Glutamatergic neuron (in vitro differentiated cells): ENCODE measurements at regions not wholly inside any gene's neighbourhood (a gene's known extent, or its start where the extent isn't known, plus 50 kb on each side); places are given as distances from the start of the nearest gene placed in this dataset.

Source experiments
- DNase-seq: peaks from one replicate; pipeline ENCODE4 v3.0.0; 2022
- H3K27ac Mint-ChIP-seq: one replicate; pipeline ENCODE4 v1.8.0; 2020; ENCODE audit warnings: mild to moderate bottlenecking, mixed read lengths, inconsistent platforms; ENCODE audit not compliant: unreplicated experiment
- H3K27me3 Mint-ChIP-seq: one replicate; pipeline ENCODE4 v1.8.0; 2020; ENCODE audit warnings: mild to moderate bottlenecking, moderate library complexity, mixed read lengths, inconsistent platforms; ENCODE audit not compliant: unreplicated experiment
- H3K36me3 Mint-ChIP-seq: one replicate; pipeline ENCODE4 v1.8.0; 2020; ENCODE audit warnings: mild to moderate bottlenecking, mixed read lengths, inconsistent platforms; ENCODE audit not compliant: unreplicated experiment
- H3K4me1 Mint-ChIP-seq: one replicate; pipeline ENCODE4 v1.8.0; 2020; ENCODE audit warnings: mild to moderate bottlenecking, low read depth, mixed read lengths, inconsistent platforms; ENCODE audit not compliant: unreplicated experiment
- H3K4me3 Mint-ChIP-seq: one replicate; pipeline ENCODE4 v1.8.0; 2020; ENCODE audit warnings: mild to moderate bottlenecking, mixed read lengths, inconsistent platforms; ENCODE audit not compliant: unreplicated experiment
- H3K9me3 Mint-ChIP-seq: one replicate; pipeline ENCODE4 v1.8.0; 2020; ENCODE audit warnings: mild to moderate bottlenecking, moderate library complexity, mixed read lengths, inconsistent platforms; ENCODE audit not compliant: unreplicated experiment
- TF ChIP-seq, protein P1 (sequence below): fragments of 200-600 bp; sonication (generic); IDR thresholded peaks from one replicate; pipeline ENCODE4 v1.5.0; 2021; ENCODE audit not compliant: partially characterized antibody, unreplicated experiment

DNA sequence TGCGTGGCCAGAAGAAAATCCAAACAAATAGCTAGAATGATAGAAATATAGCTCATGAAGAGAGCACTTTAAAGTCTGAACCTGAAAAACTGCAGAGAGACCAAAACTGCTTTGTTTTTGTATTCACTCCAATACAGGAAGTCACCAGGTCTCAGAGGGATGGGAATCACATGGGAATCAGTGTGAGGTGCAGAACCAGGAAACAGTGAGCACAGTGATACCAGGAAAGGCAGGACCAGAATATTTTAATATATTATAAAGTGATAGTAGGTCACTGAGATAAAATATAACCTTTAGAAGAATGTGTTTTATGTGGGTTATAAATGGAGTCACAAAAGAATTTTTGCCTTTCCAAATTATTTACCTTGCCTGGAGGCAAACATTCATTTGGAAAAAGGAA is 277.3 kb downstream of the CASP12 start:
- peaks cover 4% of the 10 kb centered on the region for H3K9me3 Mint-ChIP-seq
- peaks cover 2% of the 10 kb centered on the region for H3K27me3 Mint-ChIP-seq
- DNase-seq, result no peak
- H3K27ac Mint-ChIP-seq, result no peak overlapping the region
- peaks cover 3% of the 10 kb centered on the region for H3K4me1 Mint-ChIP-seq
- TF ChIP-seq, protein P1, sequence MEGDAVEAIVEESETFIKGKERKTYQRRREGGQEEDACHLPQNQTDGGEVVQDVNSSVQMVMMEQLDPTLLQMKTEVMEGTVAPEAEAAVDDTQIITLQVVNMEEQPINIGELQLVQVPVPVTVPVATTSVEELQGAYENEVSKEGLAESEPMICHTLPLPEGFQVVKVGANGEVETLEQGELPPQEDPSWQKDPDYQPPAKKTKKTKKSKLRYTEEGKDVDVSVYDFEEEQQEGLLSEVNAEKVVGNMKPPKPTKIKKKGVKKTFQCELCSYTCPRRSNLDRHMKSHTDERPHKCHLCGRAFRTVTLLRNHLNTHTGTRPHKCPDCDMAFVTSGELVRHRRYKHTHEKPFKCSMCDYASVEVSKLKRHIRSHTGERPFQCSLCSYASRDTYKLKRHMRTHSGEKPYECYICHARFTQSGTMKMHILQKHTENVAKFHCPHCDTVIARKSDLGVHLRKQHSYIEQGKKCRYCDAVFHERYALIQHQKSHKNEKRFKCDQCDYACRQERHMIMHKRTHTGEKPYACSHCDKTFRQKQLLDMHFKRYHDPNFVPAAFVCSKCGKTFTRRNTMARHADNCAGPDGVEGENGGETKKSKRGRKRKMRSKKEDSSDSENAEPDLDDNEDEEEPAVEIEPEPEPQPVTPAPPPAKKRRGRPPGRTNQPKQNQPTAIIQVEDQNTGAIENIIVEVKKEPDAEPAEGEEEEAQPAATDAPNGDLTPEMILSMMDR, result no peak
- H3K4me3 Mint-ChIP-seq, result no peak overlapping the region
- peaks cover 10% of the 10 kb centered on the region for H3K36me3 Mint-ChIP-seq

DNA sequence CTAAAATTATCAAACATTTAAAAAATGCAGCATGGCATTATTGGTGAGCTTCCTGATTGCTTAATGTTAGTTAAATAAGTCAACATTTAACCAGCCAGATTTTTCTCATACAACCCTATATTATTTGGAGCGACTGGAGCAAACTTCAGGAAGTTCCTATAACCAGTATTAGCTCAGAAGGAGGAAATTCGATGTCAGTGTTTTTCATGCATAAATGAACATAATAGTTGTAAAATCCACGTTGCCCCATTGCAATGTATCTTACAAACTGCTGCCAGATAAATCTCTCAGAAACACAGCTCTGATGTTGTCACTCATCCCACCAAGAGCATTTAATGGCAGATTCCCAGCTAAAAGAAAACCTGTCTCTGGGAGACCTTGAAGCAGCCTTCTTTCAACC is 278.5 kb downstream of the CASP12 start:
- Mint-ChIP-seq H3K27me3 (peaks cover 7% of the 10 kb centered on the region), H3K9me3 (peaks cover 4% of the 10 kb centered on the region), H3K4me1 (peaks cover 3% of the 10 kb centered on the region), H3K27ac (no peak overlapping the region), H3K36me3 (peaks cover 10% of the 10 kb centered on the region), H3K4me3 (no peak overlapping the region)
- DNase-seq, result no peak
- TF ChIP-seq, protein P1, result no peak

DNA sequence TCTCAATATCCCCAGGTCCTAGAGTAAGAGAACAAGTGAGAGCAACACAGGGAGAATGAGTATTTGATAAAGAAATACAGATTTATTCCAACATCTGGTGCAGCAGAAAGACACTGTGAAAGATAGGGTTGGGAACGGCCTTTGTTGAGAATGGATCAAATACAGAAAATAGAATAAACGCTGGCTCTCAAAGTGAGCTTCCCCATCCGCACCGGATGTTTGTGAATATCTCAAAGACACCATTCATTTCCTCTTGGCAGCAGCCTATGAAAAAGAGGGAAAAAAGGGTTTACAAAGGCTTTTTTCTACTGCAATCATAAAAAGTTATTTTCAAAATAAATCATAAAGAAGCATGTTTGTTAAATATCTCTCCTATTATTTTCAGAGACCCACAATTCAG is 279.3 kb downstream of the CASP12 start:
- no peak for DNase-seq
- Mint-ChIP-seq H3K4me3 (no peak overlapping the region), H3K36me3 (peaks cover 10% of the 10 kb centered on the region), H3K27me3 (peaks cover 7% of the 10 kb centered on the region), H3K4me1 (peaks cover 3% of the 10 kb centered on the region), H3K9me3 (peaks cover 4% of the 10 kb centered on the region), H3K27ac (no peak overlapping the region)
- TF ChIP-seq, protein P1, result no peak

DNA sequence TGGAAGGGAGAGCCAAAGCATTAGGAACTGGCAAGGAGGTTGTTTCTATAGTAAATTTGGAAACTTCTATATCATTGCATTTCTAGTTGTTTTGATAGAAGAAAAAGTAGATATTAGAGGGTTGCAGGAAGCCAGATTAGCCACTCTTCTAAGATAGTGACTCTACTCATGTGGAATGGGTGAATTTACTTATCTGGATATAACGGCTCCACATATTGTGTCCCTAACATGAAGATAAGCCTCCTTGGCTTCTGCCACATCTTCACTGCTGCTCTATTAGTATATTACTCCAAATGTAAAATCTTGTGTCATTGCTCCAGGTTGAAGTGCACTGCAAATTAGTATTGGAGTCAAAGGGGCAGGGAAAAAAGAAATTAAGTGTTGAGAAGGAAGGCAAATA is 283.3 kb downstream of the CASP12 start:
- H3K27me3 Mint-ChIP-seq, result peaks cover 7% of the 10 kb centered on the region
- no peak overlapping the region for H3K27ac Mint-ChIP-seq
- peaks cover 4% of the 10 kb centered on the region for H3K9me3 Mint-ChIP-seq
- H3K4me3 Mint-ChIP-seq, result no peak overlapping the region
- no peaks in the 10 kb centered on the region for H3K4me1 Mint-ChIP-seq
- H3K36me3 Mint-ChIP-seq, result peaks cover 10% of the 10 kb centered on the region
- DNase-seq, result no peak
- TF ChIP-seq, protein P1, result no peak

DNA sequence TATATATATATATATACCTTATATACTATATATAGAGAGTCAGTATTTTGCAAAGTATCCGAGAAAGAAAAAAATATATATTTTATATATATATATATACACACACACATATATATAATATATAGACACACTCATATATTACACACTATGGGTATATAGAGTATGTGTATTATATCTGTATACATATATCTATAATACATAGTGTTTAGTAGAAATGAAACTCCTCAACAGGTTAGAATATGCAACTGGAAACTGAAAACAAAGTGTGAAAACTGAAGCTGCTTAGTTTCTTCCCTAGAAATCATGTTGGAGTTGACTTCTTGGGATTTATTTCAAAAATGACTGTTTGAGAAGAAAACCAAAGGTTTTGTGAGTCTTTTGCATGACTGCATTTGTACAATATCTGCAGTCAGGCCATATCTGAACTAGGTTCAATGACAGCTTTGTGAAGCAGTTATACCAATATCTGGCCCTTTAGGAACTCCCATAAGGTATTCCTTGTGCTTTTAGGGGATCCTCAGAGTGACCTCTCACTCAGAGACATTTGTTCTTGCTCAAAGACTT is 284.1 kb downstream of the CASP12 start:
- DNase-seq, result no peak
- H3K27ac Mint-ChIP-seq, result no peak overlapping the region
- peaks cover 7% of the 10 kb centered on the region for H3K27me3 Mint-ChIP-seq
- peaks cover 4% of the 10 kb centered on the region for H3K9me3 Mint-ChIP-seq
- no peaks in the 10 kb centered on the region for H3K4me1 Mint-ChIP-seq
- no peak overlapping the region for H3K4me3 Mint-ChIP-seq
- TF ChIP-seq, protein P1, result no peak
- H3K36me3 Mint-ChIP-seq, result peaks cover 10% of the 10 kb centered on the region
